Endodermal cell (in vitro differentiated cells): ENCODE measurements at regions not wholly inside any gene's neighbourhood (a gene's known extent, or its start where the extent isn't known, plus 50 kb on each side); places are given as distances from the start of the nearest gene placed in this dataset.

Source experiments
- DNase-seq: peaks from one replicate; pipeline ENCODE4 v3.0.0-alpha.2; 2017
- H3K27ac ChIP-seq: 2 replicates; pipeline ENCODE4 v1.5.1; 2013; ENCODE audit warnings: mild to moderate bottlenecking, low read depth, low read length, moderate library complexity
- H3K27me3 ChIP-seq: 2 replicates; pipeline ENCODE4 v1.6.1; 2013; ENCODE audit warnings: mild to moderate bottlenecking, low read length, moderate library complexity; ENCODE audit not compliant: insufficient read depth, control insufficient read depth, poor library complexity, severe bottlenecking
- H3K36me3 ChIP-seq: 2 replicates; pipeline ENCODE4 v1.7.0; 2013; ENCODE audit warnings: mild to moderate bottlenecking, low read length, moderate library complexity; ENCODE audit not compliant: control insufficient read depth, insufficient read depth
- H3K4me1 ChIP-seq: one replicate; pipeline ENCODE4 v1.7.0; 2013; ENCODE audit warnings: low read length; ENCODE audit not compliant: control insufficient read depth, insufficient read depth
- H3K4me3 ChIP-seq: 2 replicates; pipeline ENCODE4 v1.5.1; 2013; ENCODE audit warnings: mild to moderate bottlenecking, low read length, moderate library complexity
- H3K9ac ChIP-seq: 2 replicates; pipeline ENCODE4 v1.6.1; 2013; ENCODE audit warnings: mild to moderate bottlenecking, low read length, moderate library complexity; ENCODE audit not compliant: poor library complexity, severe bottlenecking; ENCODE audit errors: extremely low read depth
- H3K9me3 ChIP-seq: 2 replicates; pipeline ENCODE4 v1.6.1; 2013; ENCODE audit warnings: mild to moderate bottlenecking, low read length, moderate library complexity; ENCODE audit not compliant: control insufficient read depth
- H3K27ac Mint-ChIP-seq: 2 replicates; pipeline ENCODE4 v1.8.0; 2020; ENCODE audit warnings: mixed read lengths
- H3K27me3 Mint-ChIP-seq: 2 replicates; pipeline ENCODE4 v1.8.0; 2021; ENCODE audit warnings: mild to moderate bottlenecking, mixed read lengths; ENCODE audit not compliant: insufficient read depth
- H3K36me3 Mint-ChIP-seq: 2 replicates; pipeline ENCODE4 v1.8.0; 2020; ENCODE audit warnings: low read depth, mixed read lengths
- H3K4me1 Mint-ChIP-seq: 2 replicates; pipeline ENCODE4 v1.8.0; 2020; ENCODE audit warnings: mixed read lengths
- H3K4me3 Mint-ChIP-seq: 2 replicates; pipeline ENCODE4 v1.8.0; 2020; ENCODE audit warnings: mild to moderate bottlenecking, moderate library complexity, mixed read lengths
- H3K9me3 Mint-ChIP-seq: 2 replicates; pipeline ENCODE4 v1.8.0; 2020; ENCODE audit warnings: mild to moderate bottlenecking, mixed read lengths
- WGBS, 2 experiments: methylation state at CpG; one replicate each; pipeline versions ENCODE4 v1.1.5 to v1.1.7; 2013; ENCODE audit warnings: missing lambda C conversion rate in 2 of 2, mixed read lengths in 1 of 2; ENCODE audit not compliant: insufficient coverage in 1 of 2, insufficient read length in 1 of 2; 5-methylcytosine and 5-hydroxymethylcytosine counted together
- TF ChIP-seq, protein P1 (sequence below): fragments of 200-600 bp; sonication (generic); conservative IDR thresholded peaks from 2 replicates; pipeline ENCODE4 v1.5.0; 2021; ENCODE audit warnings: antibody characterized with exemption, mild to moderate bottlenecking

- Mint-ChIP-seq H3K4me3 (no peak overlapping the region), H3K4me1 (peaks cover 9% of the 10 kb centered on the region), H3K27ac (no peak overlapping the region), H3K27me3 (no peaks in the 10 kb centered on the region), H3K36me3 (peaks cover 2% of the 10 kb centered on the region), H3K9me3 (peaks cover 22% of the 10 kb centered on the region)
- 86 to 95% methylated on average over 2 to 4 of the region's 5 CpGs for WGBS, 2 experiments
- Histone ChIP-seq H3K4me1 (no peaks in the 10 kb centered on the region), H3K27ac (no peak overlapping the region), H3K27me3 (no peaks in the 10 kb centered on the region), H3K36me3 (no peaks in the 10 kb centered on the region), H3K4me3 (no peak overlapping the region), H3K9me3 (peaks cover 11% of the 10 kb centered on the region), H3K9ac (no peak overlapping the region)
- TF ChIP-seq, protein P1, sequence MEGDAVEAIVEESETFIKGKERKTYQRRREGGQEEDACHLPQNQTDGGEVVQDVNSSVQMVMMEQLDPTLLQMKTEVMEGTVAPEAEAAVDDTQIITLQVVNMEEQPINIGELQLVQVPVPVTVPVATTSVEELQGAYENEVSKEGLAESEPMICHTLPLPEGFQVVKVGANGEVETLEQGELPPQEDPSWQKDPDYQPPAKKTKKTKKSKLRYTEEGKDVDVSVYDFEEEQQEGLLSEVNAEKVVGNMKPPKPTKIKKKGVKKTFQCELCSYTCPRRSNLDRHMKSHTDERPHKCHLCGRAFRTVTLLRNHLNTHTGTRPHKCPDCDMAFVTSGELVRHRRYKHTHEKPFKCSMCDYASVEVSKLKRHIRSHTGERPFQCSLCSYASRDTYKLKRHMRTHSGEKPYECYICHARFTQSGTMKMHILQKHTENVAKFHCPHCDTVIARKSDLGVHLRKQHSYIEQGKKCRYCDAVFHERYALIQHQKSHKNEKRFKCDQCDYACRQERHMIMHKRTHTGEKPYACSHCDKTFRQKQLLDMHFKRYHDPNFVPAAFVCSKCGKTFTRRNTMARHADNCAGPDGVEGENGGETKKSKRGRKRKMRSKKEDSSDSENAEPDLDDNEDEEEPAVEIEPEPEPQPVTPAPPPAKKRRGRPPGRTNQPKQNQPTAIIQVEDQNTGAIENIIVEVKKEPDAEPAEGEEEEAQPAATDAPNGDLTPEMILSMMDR: peak; percentile 60
- DNase-seq: no peak
Measured at GRCh38 chr20:11711214-11711613, 206.5 kb upstream of the BTBD3 start.

DNA sequence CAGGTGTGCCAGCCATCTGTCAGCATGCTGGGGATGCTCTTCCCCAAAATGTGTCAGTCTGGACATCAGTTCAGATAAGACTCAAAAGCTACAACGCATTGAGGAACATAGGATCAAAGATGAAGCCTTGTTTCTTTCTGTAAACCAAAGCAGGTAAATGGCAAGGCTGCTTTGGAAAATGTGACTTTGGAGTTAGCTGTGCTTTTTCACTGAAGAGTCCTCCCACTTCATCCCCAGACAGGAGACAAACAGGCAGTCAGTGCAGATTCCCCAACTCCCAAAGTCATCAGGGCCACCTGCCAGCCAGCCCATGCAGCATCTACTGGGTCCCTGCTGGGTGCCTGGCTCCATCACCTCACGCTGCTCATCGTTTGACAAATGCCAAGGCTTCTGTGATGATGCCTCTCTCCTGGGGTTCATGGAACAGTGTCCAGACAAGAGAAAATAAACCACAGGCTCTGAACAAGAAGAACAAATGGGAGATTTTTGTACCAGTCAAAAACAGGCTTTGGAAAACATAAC is 205.0 kb upstream of the BTBD3 start:
- H3K9me3 Mint-ChIP-seq: peaks cover 11% of the 10 kb centered on the region
- DNase-seq: no peak
- Histone ChIP-seq H3K36me3 (no peaks in the 10 kb centered on the region), H3K27me3 (no peaks in the 10 kb centered on the region), H3K9me3 (peaks cover 8% of the 10 kb centered on the region), H3K4me3 (no peak overlapping the region), H3K9ac (no peak overlapping the region), H3K27ac (no peak overlapping the region), H3K4me1 (no peaks in the 10 kb centered on the region)
- H3K4me1 Mint-ChIP-seq: peaks cover 18% of the 10 kb centered on the region
- TF ChIP-seq, protein P1: no peak
- H3K27ac Mint-ChIP-seq: no peak overlapping the region
- no peaks in the 10 kb centered on the region for H3K27me3 Mint-ChIP-seq
- H3K36me3 Mint-ChIP-seq: peaks cover 2% of the 10 kb centered on the region
- 87% methylated on average over 3 of the region's 3 CpGs; no CpG with 5 or more reads in 1 of the 2 experiments for WGBS, 2 experiments
- no peak overlapping the region for H3K4me3 Mint-ChIP-seq

- no peaks in the 10 kb centered on the region for H3K4me1 ChIP-seq
- H3K9me3 Mint-ChIP-seq: peaks cover 4% of the 10 kb centered on the region
- H3K4me1 Mint-ChIP-seq: peaks cover 29% of the 10 kb centered on the region
- H3K9me3 ChIP-seq: peaks cover 2% of the 10 kb centered on the region
- H3K36me3 ChIP-seq: no peaks in the 10 kb centered on the region
- no peak overlapping the region for H3K9ac ChIP-seq
- no peak overlapping the region for H3K27ac Mint-ChIP-seq
- no peak overlapping the region for H3K4me3 ChIP-seq
- H3K27ac ChIP-seq: no peak overlapping the region
- H3K27me3 ChIP-seq: no peaks in the 10 kb centered on the region
- no peak for DNase-seq
- H3K36me3 Mint-ChIP-seq: no peaks in the 10 kb centered on the region
- TF ChIP-seq, protein P1: no peak
- H3K4me3 Mint-ChIP-seq: no peak overlapping the region
- WGBS, 2 experiments: 67 to 75% methylated on average over 2 of the region's 2 CpGs
- H3K27me3 Mint-ChIP-seq: no peaks in the 10 kb centered on the region
Measured at GRCh38 chr20:11714886-11715285, 202.8 kb upstream of the BTBD3 start.
